Left colon (tissue), 2 donors: ENCODE measurements at regions not wholly inside any gene's neighbourhood (a gene's known extent, or its start where the extent isn't known, plus 50 kb on each side); places are given as distances from the start of the nearest gene placed in this dataset.

Source experiments
- ATAC-seq: fragments of 200-7000 bp; cut with Tn5 transposase; one replicate; pipeline ENCODE4 v1.9.1; 2020; ENCODE audit warnings: mild to moderate bottlenecking, moderate library complexity
- DNase-seq, 2 donors: peaks; one replicate each; pipeline ENCODE4 v3.0.0-alpha.2; 2020
- intact Hi-C, 2 donors: fragments of 100-400 bp; cut with DNase I in 1 of 2; cut with micrococcal nuclease in 1 of 2; formaldehyde crosslinking; loops; one replicate each; pipeline versions ENCODE4 v1.11.2 to v1.14.0; 2022; cut with DNase I, micrococcal nuclease
- donor health status: DM: no; HTN: no; CAD: no.
- donor health status: DM: yes; HTN: yes; CAD: no.

DNA sequence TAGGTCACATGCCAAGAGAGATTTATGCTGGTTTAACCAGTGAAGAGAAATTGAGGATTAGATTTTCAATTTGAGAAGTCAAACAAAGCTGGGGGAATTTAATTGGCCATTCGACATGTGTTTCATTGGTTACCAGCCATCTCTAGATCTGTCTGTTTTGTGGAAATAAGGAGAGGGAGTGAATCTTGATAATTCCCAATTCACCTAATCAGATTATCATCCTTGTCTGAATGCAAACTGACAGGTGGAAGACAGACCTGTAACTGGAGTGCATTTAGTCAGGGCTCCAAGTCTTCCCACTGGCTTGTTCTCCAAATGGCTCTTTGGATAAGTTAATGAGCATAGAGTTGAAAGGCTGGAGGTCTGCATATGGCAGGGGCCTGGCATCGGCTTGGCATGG is 1049.3 kb downstream of the NTRK3 start:
- DNase-seq: no peak
- intact Hi-C loops: no loop called here
- ATAC-seq: no peak

DNA sequence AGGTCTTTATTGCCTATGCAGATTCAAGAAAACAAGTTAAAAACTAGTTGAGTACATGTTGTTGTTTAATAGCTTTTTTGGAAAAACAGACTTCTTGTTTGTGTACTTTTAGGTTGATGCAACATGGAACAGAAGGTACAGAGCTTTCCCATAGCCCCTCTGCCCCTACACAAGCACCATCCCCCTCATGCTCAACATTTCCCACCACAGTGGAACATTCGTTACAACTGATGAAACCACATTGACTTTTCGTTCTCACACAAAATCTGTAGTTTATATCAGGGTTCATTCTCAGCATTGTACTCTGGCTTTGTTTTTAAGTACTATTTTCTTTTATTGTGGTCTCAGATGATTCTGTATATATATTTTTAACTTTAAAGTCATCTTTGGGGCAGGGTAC is 1054.6 kb downstream of the NTRK3 start:
- DNase-seq: no peak
- ATAC-seq: no peak
- intact Hi-C loops: no loop called here

DNA sequence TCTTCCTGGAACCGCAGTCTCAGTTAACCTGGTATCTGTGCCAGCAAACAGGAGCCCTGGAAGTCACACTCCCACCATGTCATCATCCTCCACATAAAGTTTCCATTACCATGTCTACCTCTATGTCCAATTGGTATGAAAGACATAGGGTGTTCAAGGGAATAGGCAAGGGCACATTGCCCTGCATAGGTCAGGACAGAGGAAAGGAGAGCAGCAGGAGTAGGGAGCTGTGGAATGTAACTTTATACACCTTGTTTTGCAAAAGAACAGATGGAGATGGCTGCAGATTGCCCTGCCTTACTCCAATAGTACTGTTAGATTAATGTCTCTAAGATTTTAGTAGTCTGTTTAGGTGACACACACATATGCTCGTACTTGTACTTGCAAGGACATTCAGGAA is 1056.4 kb downstream of the NTRK3 start:
- intact Hi-C loops: no loop called here
- ATAC-seq (no peak), DNase-seq (no peak)

DNA sequence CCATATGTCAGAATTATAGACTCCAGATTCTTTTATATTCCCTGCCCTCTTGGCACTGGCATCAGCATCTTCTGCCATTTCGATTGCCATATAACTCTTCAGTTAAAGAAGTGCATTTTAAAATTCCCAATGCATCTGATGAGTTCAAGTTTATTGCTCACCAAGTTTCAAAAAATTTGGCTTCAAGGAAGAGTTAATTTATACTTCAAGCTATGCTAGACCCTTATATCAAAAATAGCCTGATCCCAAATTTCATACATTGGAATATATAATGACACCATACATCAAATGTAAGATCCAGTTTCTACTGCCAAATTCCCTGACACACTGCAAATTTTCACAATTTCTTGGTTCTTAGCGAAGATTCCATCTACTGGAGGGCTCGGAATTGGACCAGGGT is 1058.6 kb downstream of the NTRK3 start:
- DNase-seq (no peak), ATAC-seq (no peak)
- intact Hi-C loops: no loop called here

DNA sequence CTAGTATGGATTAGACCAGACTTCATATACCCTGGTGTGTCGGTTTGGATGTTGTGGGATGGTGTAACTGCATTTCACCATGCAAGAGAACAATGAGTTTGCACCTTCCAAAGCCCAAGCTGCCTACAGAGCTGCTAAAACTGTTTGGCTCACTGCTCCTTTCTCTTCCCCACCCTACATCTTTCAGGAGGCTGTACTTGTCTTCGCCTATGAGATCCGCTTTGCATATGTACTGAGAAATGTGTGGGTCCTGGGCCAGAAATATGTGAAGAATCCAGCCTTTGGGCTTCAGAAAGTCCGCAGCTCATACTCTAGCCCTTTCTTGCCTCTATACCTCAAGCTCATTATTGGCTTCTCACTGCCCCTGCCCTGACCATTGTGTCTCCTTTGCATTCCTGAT is 1060.0 kb downstream of the NTRK3 start:
- no peak for DNase-seq
- intact Hi-C loops: no loop called here
- ATAC-seq: no peak

DNA sequence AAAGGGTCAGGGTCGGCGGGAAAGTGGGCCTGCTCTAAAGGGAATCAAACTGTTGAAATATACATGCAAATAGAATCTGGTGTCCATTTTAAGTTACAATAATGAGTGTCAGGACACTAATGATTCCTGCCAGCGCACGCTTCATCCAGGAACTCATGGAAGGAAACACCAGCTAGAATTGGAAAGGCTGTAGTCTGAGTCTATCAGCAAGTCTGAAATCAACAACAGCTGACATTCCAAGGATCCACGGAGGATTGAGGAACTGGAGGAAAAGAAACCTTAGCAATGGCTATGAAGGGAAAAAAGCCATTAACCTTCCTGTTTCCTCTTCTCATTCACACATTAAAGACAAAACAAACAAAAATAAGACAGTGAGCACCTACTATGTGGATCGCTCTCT is 1063.1 kb downstream of the NTRK3 start:
- intact Hi-C loops: no loop called here
- ATAC-seq: no peak
- no peak for DNase-seq

DNA sequence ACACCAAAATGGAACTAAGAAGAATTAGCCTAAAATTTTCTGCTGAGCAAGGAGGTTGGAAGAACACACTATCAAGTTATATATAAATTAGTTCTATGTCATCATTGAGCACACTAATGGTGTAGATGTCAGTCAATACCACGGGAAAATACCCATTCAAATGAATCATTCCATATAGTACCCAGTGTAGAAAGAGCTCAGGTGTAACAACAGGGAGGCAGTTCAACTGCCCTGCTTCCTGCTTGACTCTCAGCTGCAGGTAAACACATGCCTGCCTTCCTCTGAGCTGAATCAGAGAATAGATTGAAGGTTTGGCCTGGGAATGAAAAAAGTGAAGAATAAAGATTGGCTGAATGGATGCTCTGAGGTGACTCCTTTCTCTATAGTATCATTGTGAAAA is 1088.0 kb downstream of the AGBL1 start:
- no peak for DNase-seq
- intact Hi-C loops: no loop called here
- no peak for ATAC-seq

DNA sequence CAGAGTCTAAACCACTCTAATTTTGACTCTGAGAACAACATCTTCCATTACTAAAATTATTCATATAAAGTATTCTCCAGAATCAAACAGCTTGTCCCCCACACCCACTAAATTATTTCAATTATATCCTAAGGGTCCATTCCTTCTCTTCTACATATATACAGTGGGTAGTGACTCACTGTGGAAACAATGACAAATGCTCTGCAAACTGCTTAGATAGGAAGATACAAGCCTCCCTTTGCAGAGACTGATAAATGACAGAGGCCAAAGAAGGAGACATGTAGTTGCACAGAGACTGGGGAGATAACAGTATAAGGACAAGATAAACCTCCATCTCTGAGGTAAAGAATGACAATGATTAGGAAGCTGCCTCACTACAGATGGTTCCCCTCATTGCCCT is 1087.4 kb downstream of the AGBL1 start:
- ATAC-seq (no peak), DNase-seq (no peak)
- intact Hi-C loops: no loop called here

DNA sequence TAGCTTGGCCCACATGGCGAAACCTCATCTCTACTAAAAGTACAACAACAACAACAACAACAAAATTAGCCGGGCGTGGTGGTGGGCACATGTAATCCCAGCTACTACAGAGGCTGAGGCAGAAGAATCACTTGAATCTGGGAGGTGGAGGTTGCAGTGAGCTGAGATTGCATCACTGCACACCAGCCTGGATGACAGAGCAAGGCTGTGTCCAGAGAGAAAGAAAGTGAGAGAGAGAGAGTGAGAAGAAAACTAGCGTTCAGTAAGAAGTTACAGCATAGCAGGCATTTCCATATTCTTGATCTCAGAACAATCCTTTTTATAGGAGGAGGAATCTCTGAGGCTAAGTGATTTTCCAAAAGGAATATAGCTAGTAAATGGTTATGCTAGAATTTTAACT is 1076.1 kb downstream of the AGBL1 start:
- intact Hi-C loops: no loop called here
- DNase-seq: no peak
- ATAC-seq: no peak

DNA sequence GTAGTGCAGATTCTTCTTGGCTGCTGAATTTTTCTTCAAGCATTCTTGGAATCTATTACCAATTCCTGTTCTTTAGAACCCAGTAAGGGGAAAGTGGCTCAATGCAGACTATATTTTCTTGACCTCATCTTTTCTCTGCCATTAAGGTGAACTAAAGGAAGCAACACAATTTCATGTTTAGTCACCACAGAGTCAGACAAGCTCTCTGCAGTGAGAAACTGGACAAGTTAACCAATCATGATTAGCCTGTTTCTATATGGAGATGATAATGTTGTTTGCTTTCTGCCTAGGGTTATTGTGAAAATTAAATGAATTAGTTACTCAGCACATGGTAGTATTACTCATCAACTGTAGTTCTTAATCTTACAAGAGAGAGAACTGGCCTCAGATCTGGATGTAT is 1075.1 kb downstream of the AGBL1 start:
- intact Hi-C loops: no loop called here
- DNase-seq (no peak), ATAC-seq (no peak)

DNA sequence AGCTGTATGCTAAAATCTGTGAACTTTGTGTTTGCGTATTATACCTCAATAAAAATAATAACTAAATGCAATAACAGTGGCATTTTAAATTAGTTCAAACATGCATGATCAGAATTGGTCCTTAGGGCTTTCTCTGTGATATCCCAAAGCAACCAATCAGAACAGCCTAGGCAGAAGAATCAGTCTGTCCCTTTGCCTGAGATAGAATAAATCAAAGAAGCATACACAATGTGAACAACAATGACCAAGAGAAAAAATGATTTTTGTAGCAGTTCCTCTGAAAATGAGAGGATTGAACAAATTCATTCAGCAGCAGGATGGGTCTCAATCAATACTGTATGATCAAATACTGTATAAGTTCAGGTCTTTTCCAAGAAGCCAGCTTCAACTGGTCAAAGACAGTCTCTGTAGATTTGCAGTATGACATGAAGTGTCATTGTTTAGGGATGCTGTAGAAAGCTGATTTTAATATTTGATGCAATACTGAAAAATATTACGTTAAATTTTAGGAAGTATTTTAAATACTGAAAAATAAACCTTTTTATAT is 1071.6 kb downstream of the AGBL1 start:
- DNase-seq (no peak), ATAC-seq (no peak)
- intact Hi-C loops: no loop called here

DNA sequence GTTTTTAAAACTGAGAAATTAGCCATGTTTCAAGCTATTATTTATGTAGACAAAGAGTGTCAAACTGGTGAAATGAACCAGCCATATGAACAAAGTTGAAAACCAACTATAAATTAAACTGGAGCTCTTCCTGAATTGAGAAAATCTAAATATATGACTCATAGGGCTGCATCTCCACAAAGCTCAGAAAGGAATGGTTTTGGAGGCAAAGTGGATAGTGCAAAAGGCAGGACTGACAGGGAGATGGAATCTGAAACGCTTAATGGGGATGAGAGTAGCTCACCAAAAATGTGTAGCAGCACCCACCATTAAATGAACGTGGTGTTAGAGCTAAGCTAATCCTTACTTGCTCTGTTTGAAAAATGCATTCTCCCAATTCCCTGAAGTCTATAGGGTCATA is 1066.0 kb downstream of the AGBL1 start:
- ATAC-seq (no peak), DNase-seq (no peak)
- intact Hi-C loops: no loop called here

DNA sequence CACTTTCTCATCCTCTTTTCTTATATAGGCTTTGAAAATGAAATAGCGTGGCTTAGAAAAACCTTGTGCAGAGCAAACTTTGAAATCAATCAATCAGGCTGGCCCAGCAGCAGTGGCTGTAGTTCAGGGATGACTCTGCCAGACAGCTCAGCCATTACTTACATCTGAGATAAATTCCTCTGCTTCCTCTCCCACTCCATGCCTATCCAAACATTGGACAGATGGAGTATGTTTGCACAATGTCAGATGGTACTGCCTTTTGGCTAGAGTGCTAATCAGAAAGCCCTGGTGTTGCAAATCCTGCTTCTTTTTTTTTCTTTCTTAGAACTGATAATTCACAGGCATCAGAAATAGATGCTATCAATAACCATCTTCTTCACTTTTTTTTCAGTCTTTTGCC is 1065.1 kb downstream of the AGBL1 start:
- intact Hi-C loops: no loop called here
- DNase-seq: no peak
- no peak for ATAC-seq

DNA sequence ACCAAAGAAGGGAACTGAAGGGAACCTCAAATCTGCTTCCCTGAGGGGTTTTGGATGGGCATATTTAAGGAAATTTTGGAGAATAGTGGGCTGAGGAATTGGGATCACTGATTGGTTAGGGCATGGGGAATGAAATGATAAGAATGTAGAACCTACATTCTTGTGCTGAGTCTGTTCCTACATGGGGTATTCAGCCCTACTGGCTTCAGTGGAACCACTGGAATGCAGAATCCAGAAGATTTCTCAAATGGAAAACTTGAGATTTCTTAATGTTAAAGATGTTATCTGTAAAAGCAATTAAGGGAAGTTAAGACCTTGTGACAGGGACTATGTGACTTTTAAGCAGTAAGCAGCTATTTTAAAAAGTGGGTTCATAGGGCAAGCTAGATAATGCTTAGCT is 1062.4 kb downstream of the AGBL1 start:
- no peak for ATAC-seq
- DNase-seq: no peak
- intact Hi-C loops: no loop called here

DNA sequence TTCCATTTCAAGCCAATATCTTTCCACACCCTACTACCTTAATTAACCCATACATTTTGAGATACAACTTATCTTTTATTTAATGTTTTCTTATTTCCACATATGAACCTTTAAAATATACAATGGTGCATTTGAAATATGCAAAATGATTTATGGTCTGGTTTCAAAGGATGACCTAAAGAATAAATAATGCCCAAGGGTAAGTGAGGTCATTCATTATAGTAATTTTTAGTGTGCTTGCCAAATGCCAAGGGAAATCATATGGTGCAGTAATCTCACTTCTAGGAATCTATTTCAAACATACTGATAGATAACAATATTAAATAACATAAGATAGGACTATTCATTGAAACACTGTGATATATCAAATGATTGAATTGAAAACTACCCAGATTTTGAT is 1055.4 kb downstream of the AGBL1 start:
- intact Hi-C loops: no loop called here
- no peak for DNase-seq
- ATAC-seq: no peak

DNA sequence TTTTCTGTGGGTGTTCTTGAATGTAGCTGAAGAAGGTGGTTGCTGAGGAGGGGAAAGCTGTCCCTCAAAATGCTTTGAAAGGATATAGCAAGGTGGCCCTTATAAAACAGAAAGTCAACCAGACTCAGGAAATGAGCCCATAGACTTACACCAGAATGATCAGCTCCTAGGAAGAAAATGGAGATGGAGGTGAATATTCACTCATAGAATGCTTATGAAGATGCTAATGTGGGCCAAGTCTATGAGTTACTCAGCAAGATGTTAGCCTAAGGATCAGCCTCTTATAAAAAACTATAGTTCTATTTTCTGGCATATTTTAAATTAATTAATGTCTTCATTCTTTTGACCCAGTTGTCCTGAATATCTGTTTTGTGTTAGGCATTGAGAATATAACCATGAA is 1054.0 kb downstream of the AGBL1 start:
- intact Hi-C loops: no loop called here
- DNase-seq (no peak), ATAC-seq (no peak)

DNA sequence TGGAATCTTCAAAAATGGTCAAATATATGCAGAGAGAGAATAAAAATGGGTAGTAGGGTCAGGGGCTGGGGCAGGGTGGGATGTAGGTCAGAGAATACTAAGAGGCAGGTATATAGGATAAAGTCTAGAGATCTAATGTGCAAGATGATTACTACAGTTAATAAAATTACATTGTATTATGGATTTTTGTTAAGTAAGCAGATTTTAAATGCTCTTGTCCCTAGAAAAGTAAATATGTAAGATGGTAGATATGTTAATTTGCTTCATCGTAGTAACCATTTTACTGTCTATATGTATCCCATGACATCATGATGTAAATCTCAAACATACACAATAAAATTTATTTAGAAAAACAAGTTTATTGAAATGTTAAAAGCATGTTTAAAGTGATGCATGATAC is 1051.4 kb downstream of the AGBL1 start:
- DNase-seq (no peak), ATAC-seq (no peak)
- intact Hi-C loops: no loop called here

DNA sequence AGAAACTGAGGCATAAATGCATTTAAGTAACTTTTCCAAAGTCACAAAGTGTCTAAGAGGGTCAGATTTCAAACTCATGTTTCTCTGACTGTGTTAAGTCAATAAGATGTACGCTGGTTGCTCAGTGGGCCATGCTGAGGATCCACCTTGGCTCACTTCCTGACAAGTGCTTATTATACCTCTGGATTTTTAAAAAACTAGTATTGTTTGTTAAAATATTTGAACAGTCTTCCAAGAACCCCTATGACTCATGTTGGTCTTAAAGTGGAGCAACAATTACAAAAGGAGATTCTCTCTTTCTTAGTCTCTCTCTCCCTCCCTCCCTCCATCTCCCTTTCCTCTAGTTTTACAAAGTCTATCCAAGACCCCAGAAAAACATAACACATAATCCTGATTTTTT is 1050.2 kb downstream of the AGBL1 start:
- ATAC-seq (no peak), DNase-seq (no peak)
- intact Hi-C loops: no loop called here

DNA sequence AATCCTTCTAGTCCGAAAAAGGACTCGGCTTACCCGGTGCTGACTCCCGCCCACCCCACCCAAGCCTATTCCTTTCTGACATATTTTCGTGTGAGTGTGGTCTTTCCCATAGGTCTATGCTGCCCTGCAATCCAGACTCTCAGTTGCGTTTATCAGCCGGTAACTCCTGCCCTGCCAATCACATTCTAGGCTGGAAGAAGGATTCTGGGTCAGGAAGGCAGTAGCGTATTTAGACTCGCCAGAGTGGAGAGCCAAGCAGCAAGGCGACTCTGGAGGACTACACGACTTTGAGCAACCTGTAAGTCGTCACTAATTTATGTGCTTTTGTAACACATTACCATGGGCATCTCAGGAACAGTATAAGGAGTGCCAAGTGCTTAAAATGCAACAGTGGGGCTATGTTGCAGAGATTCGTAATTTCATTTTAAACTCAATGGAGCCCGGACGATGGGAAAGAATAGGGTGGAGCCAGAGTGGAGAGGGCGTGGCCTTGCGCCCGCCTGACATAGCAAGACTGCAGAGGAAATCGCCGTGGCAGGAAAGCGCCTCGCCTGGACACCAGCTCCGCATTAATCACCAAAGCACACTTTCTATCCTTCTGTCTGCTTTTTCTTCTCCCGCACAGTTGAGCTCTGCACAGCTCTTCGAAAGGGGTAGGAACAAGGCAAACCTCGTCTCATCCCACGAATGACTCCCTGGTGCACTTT is 1044.2 kb downstream of the AGBL1 start:
- DNase-seq: no peak
- no peak for ATAC-seq
- intact Hi-C loops: no loop called here

DNA sequence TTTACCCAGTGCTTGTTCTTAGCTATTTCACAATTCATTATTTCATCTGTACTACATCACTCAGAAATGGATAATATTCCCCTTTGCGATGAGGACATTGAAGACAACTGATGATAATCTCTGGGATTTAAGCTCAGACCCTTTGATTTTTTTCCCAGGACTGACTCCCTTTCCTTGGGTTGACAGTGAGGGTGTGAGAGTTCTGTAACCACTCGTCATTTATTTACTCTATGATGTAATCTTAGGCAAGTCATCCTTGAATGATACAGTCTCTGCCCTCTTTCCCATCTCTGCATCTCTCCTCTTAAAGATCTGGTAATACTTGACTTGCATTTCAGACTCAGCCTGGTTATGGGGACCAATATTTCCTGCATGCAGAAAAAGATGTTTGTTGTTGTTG is 1041.7 kb downstream of the AGBL1 start:
- DNase-seq (no peak), ATAC-seq (no peak)
- intact Hi-C loops: no loop called here

DNA sequence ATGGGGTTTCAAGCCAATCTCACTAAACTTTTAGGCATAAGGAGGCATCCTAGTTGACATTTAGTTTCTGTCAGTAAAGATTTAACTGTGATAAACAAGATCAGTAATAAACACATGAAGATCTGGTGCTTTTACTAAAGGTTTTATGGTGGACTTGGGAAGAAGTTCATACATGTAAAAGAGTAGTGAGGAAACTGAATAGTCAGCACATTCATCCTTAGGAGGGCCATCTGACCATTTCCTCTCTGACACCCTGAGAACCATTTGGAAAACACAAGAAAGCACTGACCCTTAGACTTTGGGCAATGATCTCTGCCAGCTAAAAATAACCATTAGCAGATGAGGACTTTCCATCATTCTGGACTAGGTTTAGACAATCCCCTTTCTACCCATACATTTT is 1040.9 kb downstream of the AGBL1 start:
- intact Hi-C loops: no loop called here
- ATAC-seq (no peak), DNase-seq (no peak)
